AG09309 (cell line): ENCODE measurements at regions not wholly inside any gene's neighbourhood (a gene's known extent, or its start where the extent isn't known, plus 50 kb on each side); places are given as distances from the start of the nearest gene placed in this dataset.

ENCODE experiments used
- DNase-seq: peaks from one replicate; pipeline ENCODE4 v3.0.0-alpha.2; 2010; ENCODE audit warnings: low read depth
- H3K4me3 ChIP-seq: 2 replicates; pipeline ENCODE4 v1.5.1; 2011; ENCODE audit warnings: mild to moderate bottlenecking, low read depth, low read length, moderate library complexity; ENCODE audit not compliant: control insufficient read depth
- TF ChIP-seq, protein P1 (sequence below): IDR thresholded peaks from 2 replicates; pipeline ENCODE4 v1.5.1; 2011; ENCODE audit warnings: mild to moderate bottlenecking, low read depth, low read length, inconsistent platforms; ENCODE audit not compliant: insufficient read depth, control insufficient read depth; ENCODE audit errors: missing control alignments

DNA sequence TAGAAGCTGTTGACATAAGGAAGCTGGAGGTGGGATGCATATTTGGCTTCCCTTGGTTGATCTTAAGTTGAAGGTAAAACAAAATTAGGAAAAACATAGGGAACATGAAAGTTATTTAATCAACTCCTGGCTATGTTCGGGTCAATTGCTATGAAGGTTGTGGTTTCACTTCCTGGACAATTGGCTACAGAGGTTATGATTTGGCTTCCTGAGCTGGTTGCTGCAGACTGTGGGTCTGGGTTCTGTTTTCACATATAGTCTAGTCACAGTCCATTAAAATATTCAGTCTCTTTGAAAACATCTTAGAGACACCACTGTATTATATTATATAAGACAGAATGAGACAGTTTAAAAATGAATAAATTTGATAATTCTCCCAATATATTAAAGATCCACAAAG, 895.2 kb upstream of the USP15 start:
- DNase-seq: no peak
- no peak overlapping the region for H3K4me3 ChIP-seq
- TF ChIP-seq, protein P1, sequence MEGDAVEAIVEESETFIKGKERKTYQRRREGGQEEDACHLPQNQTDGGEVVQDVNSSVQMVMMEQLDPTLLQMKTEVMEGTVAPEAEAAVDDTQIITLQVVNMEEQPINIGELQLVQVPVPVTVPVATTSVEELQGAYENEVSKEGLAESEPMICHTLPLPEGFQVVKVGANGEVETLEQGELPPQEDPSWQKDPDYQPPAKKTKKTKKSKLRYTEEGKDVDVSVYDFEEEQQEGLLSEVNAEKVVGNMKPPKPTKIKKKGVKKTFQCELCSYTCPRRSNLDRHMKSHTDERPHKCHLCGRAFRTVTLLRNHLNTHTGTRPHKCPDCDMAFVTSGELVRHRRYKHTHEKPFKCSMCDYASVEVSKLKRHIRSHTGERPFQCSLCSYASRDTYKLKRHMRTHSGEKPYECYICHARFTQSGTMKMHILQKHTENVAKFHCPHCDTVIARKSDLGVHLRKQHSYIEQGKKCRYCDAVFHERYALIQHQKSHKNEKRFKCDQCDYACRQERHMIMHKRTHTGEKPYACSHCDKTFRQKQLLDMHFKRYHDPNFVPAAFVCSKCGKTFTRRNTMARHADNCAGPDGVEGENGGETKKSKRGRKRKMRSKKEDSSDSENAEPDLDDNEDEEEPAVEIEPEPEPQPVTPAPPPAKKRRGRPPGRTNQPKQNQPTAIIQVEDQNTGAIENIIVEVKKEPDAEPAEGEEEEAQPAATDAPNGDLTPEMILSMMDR: no peak

DNA sequence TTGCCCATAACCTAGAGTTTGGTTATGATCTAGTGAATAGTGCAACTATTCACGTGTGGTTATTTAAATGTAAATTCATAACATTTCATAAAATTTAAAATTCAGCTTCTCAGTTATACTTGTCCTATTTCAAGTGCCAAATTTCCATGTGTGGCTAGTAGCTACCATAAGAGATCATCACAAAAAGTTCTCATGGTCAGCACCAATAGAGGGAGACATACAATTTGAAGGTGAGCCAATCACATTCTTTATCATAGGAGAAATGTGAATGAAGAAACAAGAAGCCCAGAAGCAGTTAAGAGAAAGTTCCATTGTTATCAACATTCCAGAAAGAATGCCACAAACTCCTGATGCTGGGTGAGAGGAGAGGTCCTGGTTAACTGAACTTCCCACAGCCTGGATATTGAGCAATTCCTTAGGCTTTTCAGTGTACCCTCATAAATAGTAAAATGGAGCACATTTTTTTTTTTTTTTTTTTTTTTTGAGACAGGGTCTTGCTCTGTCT, 892.9 kb upstream of the USP15 start:
- H3K4me3 ChIP-seq: no peak overlapping the region
- TF ChIP-seq, protein P1: no peak
- DNase-seq: no peak

DNA sequence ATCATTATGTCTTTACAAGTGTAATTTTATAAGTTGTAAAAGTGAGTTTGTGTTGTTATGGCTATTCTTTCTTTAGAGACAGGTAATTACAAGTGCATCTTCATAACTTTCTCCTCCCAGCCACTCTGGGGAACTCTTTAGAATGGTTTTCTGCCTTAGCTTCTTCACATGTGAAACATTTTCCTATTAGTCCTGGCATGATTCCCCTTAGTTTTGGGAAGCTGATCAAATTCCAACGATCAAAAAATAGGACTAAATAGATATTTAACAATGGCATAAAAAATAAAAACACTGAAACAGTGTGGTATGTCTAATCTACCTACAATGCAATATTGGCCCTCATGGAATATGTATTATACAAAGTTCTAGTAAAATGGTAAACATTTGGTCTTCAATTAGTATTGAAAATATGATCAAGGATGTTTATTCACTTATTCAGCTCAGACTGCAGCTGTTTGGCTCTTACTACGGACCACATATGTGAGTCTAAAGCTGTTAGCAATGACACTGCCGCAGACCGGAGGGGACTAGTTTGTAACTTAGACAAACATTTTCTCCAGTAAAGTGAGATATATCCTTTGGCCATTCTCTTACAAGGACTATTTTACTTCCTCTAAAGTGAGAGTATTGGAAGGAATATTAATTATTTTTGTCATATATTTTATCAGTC, 890.8 kb upstream of the USP15 start:
- H3K4me3 ChIP-seq: no peak overlapping the region
- TF ChIP-seq, protein P1: no peak
- DNase-seq: no peak

DNA sequence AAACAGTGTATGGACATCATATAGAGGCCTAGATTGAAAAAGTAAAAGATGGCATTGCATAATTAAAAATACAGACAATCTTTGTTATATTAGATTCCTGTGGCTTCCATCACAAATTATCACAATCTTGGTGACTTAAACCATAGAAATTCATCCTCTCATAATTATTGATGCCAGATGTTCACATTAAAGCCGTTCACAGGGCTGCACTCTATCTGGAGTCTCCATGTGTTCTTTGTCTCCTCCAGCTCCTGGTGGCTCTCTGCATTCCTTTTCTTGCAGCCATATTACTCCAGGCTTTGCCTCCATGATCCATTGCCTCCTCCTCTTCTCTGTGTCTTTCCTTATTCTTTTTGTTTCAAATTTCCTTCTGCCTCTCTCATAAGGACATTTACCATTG, 875.7 kb upstream of the USP15 start:
- TF ChIP-seq, protein P1: no peak
- no peak for DNase-seq
- H3K4me3 ChIP-seq: no peak overlapping the region

DNA sequence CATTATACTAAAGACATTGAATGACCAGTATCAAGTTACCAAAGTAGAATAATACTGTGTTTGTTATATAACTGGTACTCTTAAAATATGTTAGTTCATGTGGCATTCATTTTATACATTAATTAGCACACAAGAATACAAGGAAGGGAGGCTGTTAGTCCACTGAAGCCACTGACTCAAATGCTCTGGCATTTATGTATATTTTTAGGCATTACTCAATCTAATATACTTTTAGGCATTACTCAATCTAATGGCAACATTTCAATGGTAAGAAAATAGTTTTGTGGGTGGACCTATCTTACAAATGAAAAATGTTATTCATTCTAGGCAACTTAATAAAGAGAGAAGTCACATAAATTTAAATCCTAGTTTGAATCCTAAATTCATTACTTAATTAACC, 874.4 kb upstream of the USP15 start:
- H3K4me3 ChIP-seq: no peak overlapping the region
- TF ChIP-seq, protein P1: no peak
- no peak for DNase-seq

DNA sequence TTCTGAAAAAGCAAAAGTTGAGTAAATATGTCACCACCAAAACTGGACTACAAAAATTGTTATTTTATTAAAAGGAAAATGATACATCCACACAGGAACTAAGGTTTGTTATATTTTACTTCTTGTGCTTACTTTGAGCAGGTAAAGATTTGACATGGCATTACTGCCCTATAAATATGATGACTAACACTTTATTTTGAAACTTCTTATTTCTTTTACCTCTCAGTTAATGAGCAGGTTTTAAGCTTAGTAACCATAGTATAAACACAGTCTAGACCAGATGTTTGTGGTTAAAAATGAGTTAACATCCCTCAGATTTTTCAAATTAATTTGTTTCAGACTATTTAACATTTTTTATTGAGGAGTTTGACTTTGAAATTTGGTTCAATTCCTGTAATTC, 862.5 kb upstream of the USP15 start:
- no peak for DNase-seq
- H3K4me3 ChIP-seq: no peak overlapping the region
- TF ChIP-seq, protein P1: no peak
